ENCODE measurements at regions not wholly inside any gene's neighbourhood (a gene's known extent, or its start where the extent isn't known, plus 50 kb on each side); places are given as distances from the start of the nearest gene placed in this dataset.

GRCh38 chr2:151186011-151186410 lies 75.7 kb downstream of the RBM43 start:
- no peak overlapping the region for H3K4me3 ChIP-seq (replicated peaks; ENCODE audit: low read depth, low read length)
- no peaks in the 10 kb centered on the region for H3K36me3 ChIP-seq (ENCODE audit: control insufficient read depth, insufficient read depth, low read length)
- H3K27me3 ChIP-seq (replicated peaks; ENCODE audit: control insufficient read depth, insufficient read depth, low read length), result no peaks in the 10 kb centered on the region
- TF ChIP-seq CTCF (IDR thresholded peaks at IDR 0.05; ENCODE audit: insufficient read depth, low read length, poor library complexity, severe bottlenecking), result no peak
- no peak for DNase-seq (ENCODE audit: extremely low read depth, insufficient read length)

- TF ChIP-seq CTCF (IDR thresholded peaks at IDR 0.05; ENCODE audit: insufficient read depth, low read length, poor library complexity, severe bottlenecking), result no peak
- no peak for DNase-seq (ENCODE audit: extremely low read depth, insufficient read length)
- Histone ChIP-seq H3K36me3 (ENCODE audit: control insufficient read depth, insufficient read depth, low read length) (no peaks in the 10 kb centered on the region), H3K27me3 (replicated peaks; ENCODE audit: control insufficient read depth, insufficient read depth, low read length) (no peaks in the 10 kb centered on the region), H3K4me3 (replicated peaks; ENCODE audit: low read depth, low read length) (no peak overlapping the region)
Measured at GRCh38 chr2:151182899-151183809, 78.5 kb downstream of the RBM43 start.

- Histone ChIP-seq H3K27me3 (replicated peaks; ENCODE audit: control insufficient read depth, insufficient read depth, low read length) (no peaks in the 10 kb centered on the region), H3K36me3 (ENCODE audit: control insufficient read depth, insufficient read depth, low read length) (no peaks in the 10 kb centered on the region), H3K4me3 (replicated peaks; ENCODE audit: low read depth, low read length) (no peak overlapping the region)
- no peak for DNase-seq (ENCODE audit: extremely low read depth, insufficient read length)
- no peak for TF ChIP-seq CTCF (IDR thresholded peaks at IDR 0.05; ENCODE audit: insufficient read depth, low read length, poor library complexity, severe bottlenecking)
Measured at GRCh38 chr2:151182396-151182795, 79.3 kb downstream of the RBM43 start.

- no peak for TF ChIP-seq CTCF (IDR thresholded peaks at IDR 0.05; ENCODE audit: insufficient read depth, low read length, poor library complexity, severe bottlenecking)
- no peak for DNase-seq (ENCODE audit: extremely low read depth, insufficient read length)
- Histone ChIP-seq H3K27me3 (replicated peaks; ENCODE audit: control insufficient read depth, insufficient read depth, low read length) (no peaks in the 10 kb centered on the region), H3K36me3 (ENCODE audit: control insufficient read depth, insufficient read depth, low read length) (no peaks in the 10 kb centered on the region), H3K4me3 (replicated peaks; ENCODE audit: low read depth, low read length) (no peak overlapping the region)
Measured at GRCh38 chr2:151181524-151181923, 80.1 kb downstream of the RBM43 start.

GRCh38 chr2:151180123-151180522 lies 81.5 kb downstream of the RBM43 start:
- no peaks in the 10 kb centered on the region for H3K27me3 ChIP-seq (replicated peaks; ENCODE audit: control insufficient read depth, insufficient read depth, low read length)
- no peak overlapping the region for H3K4me3 ChIP-seq (replicated peaks; ENCODE audit: low read depth, low read length)
- no peaks in the 10 kb centered on the region for H3K36me3 ChIP-seq (ENCODE audit: control insufficient read depth, insufficient read depth, low read length)
- no peak for DNase-seq (ENCODE audit: extremely low read depth, insufficient read length)
- TF ChIP-seq CTCF (IDR thresholded peaks at IDR 0.05; ENCODE audit: insufficient read depth, low read length, poor library complexity, severe bottlenecking), result no peak

All from GM06990 (cell line).